ENCODE measurements at regions not wholly inside any gene's neighbourhood (a gene's known extent, or its start where the extent isn't known, plus 50 kb on each side); places are given as distances from the start of the nearest gene placed in this dataset.

- no peaks in the 10 kb centered on the region for H3K36me3 ChIP-seq
- no peaks in the 10 kb centered on the region for H3K9me3 ChIP-seq
- DNase-seq (no peak), ATAC-seq (no peak)
- no peak overlapping the region for H3K27ac ChIP-seq
- H3K27me3 ChIP-seq = no peaks in the 10 kb centered on the region
- no peaks in the 10 kb centered on the region for H3K4me1 ChIP-seq
- intact Hi-C loops (cut with DNase I) = no loop called here
- TF ChIP-seq, protein P1, sequence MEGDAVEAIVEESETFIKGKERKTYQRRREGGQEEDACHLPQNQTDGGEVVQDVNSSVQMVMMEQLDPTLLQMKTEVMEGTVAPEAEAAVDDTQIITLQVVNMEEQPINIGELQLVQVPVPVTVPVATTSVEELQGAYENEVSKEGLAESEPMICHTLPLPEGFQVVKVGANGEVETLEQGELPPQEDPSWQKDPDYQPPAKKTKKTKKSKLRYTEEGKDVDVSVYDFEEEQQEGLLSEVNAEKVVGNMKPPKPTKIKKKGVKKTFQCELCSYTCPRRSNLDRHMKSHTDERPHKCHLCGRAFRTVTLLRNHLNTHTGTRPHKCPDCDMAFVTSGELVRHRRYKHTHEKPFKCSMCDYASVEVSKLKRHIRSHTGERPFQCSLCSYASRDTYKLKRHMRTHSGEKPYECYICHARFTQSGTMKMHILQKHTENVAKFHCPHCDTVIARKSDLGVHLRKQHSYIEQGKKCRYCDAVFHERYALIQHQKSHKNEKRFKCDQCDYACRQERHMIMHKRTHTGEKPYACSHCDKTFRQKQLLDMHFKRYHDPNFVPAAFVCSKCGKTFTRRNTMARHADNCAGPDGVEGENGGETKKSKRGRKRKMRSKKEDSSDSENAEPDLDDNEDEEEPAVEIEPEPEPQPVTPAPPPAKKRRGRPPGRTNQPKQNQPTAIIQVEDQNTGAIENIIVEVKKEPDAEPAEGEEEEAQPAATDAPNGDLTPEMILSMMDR (IDR thresholded peaks at IDR 0.05) = no peak
- H3K4me3 ChIP-seq = no peak overlapping the region
These were observed 62.2 kb downstream of the DIPK2A start for GRCh38 chr3:144033863-144034262.

- H3K4me1 ChIP-seq = no peaks in the 10 kb centered on the region
- DNase-seq (no peak), ATAC-seq (no peak)
- H3K4me3 ChIP-seq = no peak overlapping the region
- no peaks in the 10 kb centered on the region for H3K9me3 ChIP-seq
- H3K27me3 ChIP-seq = no peaks in the 10 kb centered on the region
- no peaks in the 10 kb centered on the region for H3K36me3 ChIP-seq
- H3K27ac ChIP-seq = no peak overlapping the region
- intact Hi-C loops (cut with DNase I) = no loop called here
- TF ChIP-seq, protein P1 (IDR thresholded peaks at IDR 0.05) = no peak
These were observed 63.2 kb downstream of the DIPK2A start for GRCh38 chr3:144034715-144035290.

DNA sequence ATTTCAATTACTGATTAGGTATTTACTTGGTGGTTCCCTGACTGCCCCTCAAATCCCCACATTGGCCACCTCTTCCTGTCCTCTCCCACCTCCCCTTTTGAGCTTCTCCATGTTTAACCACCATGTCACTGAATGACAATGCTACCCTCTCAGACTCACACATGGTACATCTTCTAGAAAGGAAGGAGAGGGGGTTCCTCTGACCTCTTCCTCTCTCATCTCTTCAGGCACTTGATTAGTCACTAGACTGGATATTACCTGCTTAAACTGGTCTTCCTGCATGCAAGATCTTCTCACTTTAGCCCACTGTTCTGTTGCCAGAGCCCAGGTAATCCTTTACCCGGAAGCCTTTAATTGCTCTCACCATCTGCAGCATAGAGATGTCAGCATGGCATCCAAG lies 64.9 kb downstream of the DIPK2A start:
- intact Hi-C loops (cut with DNase I) = no loop called here
- Histone ChIP-seq H3K9me3 (no peaks in the 10 kb centered on the region), H3K4me3 (no peak overlapping the region), H3K27me3 (no peaks in the 10 kb centered on the region), H3K27ac (no peak overlapping the region), H3K36me3 (no peaks in the 10 kb centered on the region), H3K4me1 (no peaks in the 10 kb centered on the region)
- no peak for ATAC-seq
- TF ChIP-seq, protein P1 (IDR thresholded peaks at IDR 0.05) = no peak
- no peak for DNase-seq

GRCh38 chr3:144039661-144040060 lies 68.0 kb downstream of the DIPK2A start:
- no peak for DNase-seq
- Histone ChIP-seq H3K36me3 (no peaks in the 10 kb centered on the region), H3K27me3 (no peaks in the 10 kb centered on the region), H3K4me1 (no peaks in the 10 kb centered on the region), H3K27ac (no peak overlapping the region), H3K4me3 (no peak overlapping the region), H3K9me3 (no peaks in the 10 kb centered on the region)
- no peak for ATAC-seq
- TF ChIP-seq, protein P1 (IDR thresholded peaks at IDR 0.05) = no peak
- intact Hi-C loops (cut with DNase I) = no loop called here

- H3K9me3 ChIP-seq = no peaks in the 10 kb centered on the region
- intact Hi-C loops (cut with DNase I) = no loop called here
- no peak overlapping the region for H3K27ac ChIP-seq
- DNase-seq (no peak), ATAC-seq (no peak)
- H3K4me1 ChIP-seq = no peaks in the 10 kb centered on the region
- no peak overlapping the region for H3K4me3 ChIP-seq
- TF ChIP-seq, protein P1 (IDR thresholded peaks at IDR 0.05) = no peak
- no peaks in the 10 kb centered on the region for H3K36me3 ChIP-seq
- H3K27me3 ChIP-seq = no peaks in the 10 kb centered on the region
These were observed 70.4 kb downstream of the DIPK2A start for GRCh38 chr3:144041960-144042556.

All from left lung (tissue), 4 donors.